ENCODE measurements at regions not wholly inside any gene's neighbourhood (a gene's known extent, or its start where the extent isn't known, plus 50 kb on each side); places are given as distances from the start of the nearest gene placed in this dataset.

- H3K27ac ChIP-seq, result no peak overlapping the region
- DNase-seq (ENCODE audit: low read depth, low spot score), result no peak
Measured at GRCh38 chr7:156236936-156237599, 403.5 kb upstream of the RNF32 start.

GRCh38 chr7:156236181-156236889 is 404.2 kb upstream of the RNF32 start:
- H3K27ac ChIP-seq, result no peak overlapping the region
- DNase-seq (ENCODE audit: low read depth, low spot score), result no peak

- no peak for DNase-seq (ENCODE audit: low read depth, low spot score)
- H3K27ac ChIP-seq, result no peak overlapping the region
Measured at GRCh38 chr7:156234666-156235494, 405.7 kb upstream of the RNF32 start.

- no peak overlapping the region for H3K27ac ChIP-seq
- no peak for DNase-seq (ENCODE audit: low read depth, low spot score)
Measured at GRCh38 chr7:156234192-156234591, 406.4 kb upstream of the RNF32 start.

GRCh38 chr7:156232931-156233705 is 407.5 kb upstream of the RNF32 start:
- no peak for DNase-seq (ENCODE audit: low read depth, low spot score)
- H3K27ac ChIP-seq, result no peak overlapping the region

- no peak for DNase-seq (ENCODE audit: low read depth, low spot score)
- H3K27ac ChIP-seq, result no peak overlapping the region
Measured at GRCh38 chr7:156230576-156230975, 410.0 kb upstream of the RNF32 start.

GRCh38 chr7:156224833-156225225 is 412.6 kb upstream of the SHH start:
- no peak overlapping the region for H3K27ac ChIP-seq
- no peak for DNase-seq (ENCODE audit: low read depth, low spot score)

GRCh38 chr7:156223935-156224832 is 411.9 kb upstream of the SHH start:
- H3K27ac ChIP-seq, result no peak overlapping the region
- DNase-seq (ENCODE audit: low read depth, low spot score), result no peak

- DNase-seq (ENCODE audit: low read depth, low spot score), result no peak
- H3K27ac ChIP-seq, result no peak overlapping the region
Measured at GRCh38 chr7:156222611-156223010, 410.3 kb upstream of the SHH start.

GRCh38 chr7:156222151-156222550 is 409.9 kb upstream of the SHH start:
- H3K27ac ChIP-seq, result no peak overlapping the region

GRCh38 chr7:156220701-156221100 is 408.4 kb upstream of the SHH start:
- H3K27ac ChIP-seq, result no peak overlapping the region
- no peak for DNase-seq (ENCODE audit: low read depth, low spot score)

More at GRCh38 chr7:156222151-156222550, 409.9 kb upstream of the SHH start:
- no peak for DNase-seq (ENCODE audit: low read depth, low spot score)

GRCh38 chr7:156220078-156220605 is 407.9 kb upstream of the SHH start:
- no peak for DNase-seq (ENCODE audit: low read depth, low spot score)
- H3K27ac ChIP-seq, result no peak overlapping the region

GRCh38 chr7:156219307-156220077 is 407.2 kb upstream of the SHH start:
- no peak for DNase-seq (ENCODE audit: low read depth, low spot score)
- H3K27ac ChIP-seq, result no peak overlapping the region

GRCh38 chr7:156218544-156219306 is 406.5 kb upstream of the SHH start:
- no peak overlapping the region for H3K27ac ChIP-seq
- no peak for DNase-seq (ENCODE audit: low read depth, low spot score)

- DNase-seq (ENCODE audit: low read depth, low spot score), result no peak
- no peak overlapping the region for H3K27ac ChIP-seq
Measured at GRCh38 chr7:156217803-156218202, 405.5 kb upstream of the SHH start.

GRCh38 chr7:156209087-156209486 is 396.8 kb upstream of the SHH start:
- H3K27ac ChIP-seq, result no peak overlapping the region
- no peak for DNase-seq (ENCODE audit: low read depth, low spot score)

- no peak for DNase-seq (ENCODE audit: low read depth, low spot score)
Measured at GRCh38 chr7:156207306-156207705, 395.0 kb upstream of the SHH start.

GRCh38 chr7:156206174-156206573 is 393.9 kb upstream of the SHH start:
- H3K27ac ChIP-seq, result no peak overlapping the region
- DNase-seq (ENCODE audit: low read depth, low spot score), result no peak

More at GRCh38 chr7:156207306-156207705, 395.0 kb upstream of the SHH start:
- no peak overlapping the region for H3K27ac ChIP-seq
